ENCODE measurements at regions not wholly inside any gene's neighbourhood (a gene's known extent, or its start where the extent isn't known, plus 50 kb on each side); places are given as distances from the start of the nearest gene placed in this dataset.

- intact Hi-C loops (cut with DNase I): no loop called here
- H3K4me1 ChIP-seq: no peaks in the 10 kb centered on the region
- TF ChIP-seq POLR2A (IDR thresholded peaks at IDR 0.05) (no peak), POLR2AphosphoS5 (IDR thresholded peaks at IDR 0.05; ENCODE audit: insufficient read depth in 1 of 2, low read depth in 1 of 2) (no peak)
- TF ChIP-seq, protein P1, sequence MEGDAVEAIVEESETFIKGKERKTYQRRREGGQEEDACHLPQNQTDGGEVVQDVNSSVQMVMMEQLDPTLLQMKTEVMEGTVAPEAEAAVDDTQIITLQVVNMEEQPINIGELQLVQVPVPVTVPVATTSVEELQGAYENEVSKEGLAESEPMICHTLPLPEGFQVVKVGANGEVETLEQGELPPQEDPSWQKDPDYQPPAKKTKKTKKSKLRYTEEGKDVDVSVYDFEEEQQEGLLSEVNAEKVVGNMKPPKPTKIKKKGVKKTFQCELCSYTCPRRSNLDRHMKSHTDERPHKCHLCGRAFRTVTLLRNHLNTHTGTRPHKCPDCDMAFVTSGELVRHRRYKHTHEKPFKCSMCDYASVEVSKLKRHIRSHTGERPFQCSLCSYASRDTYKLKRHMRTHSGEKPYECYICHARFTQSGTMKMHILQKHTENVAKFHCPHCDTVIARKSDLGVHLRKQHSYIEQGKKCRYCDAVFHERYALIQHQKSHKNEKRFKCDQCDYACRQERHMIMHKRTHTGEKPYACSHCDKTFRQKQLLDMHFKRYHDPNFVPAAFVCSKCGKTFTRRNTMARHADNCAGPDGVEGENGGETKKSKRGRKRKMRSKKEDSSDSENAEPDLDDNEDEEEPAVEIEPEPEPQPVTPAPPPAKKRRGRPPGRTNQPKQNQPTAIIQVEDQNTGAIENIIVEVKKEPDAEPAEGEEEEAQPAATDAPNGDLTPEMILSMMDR (IDR thresholded peaks at IDR 0.05): no peak
- no peak overlapping the region for H3K4me3 ChIP-seq
- no peak overlapping the region for H3K27ac ChIP-seq
- DNase-seq (ENCODE audit: extremely low spot score in 2 of 2): no peak
- H3K9me3 ChIP-seq: no peaks in the 10 kb centered on the region
- no peaks in the 10 kb centered on the region for H3K27me3 ChIP-seq
- no peaks in the 10 kb centered on the region for H3K36me3 ChIP-seq
Measured at GRCh38 chr1:233737341-233737740, 123.4 kb downstream of the KCNK1 start.

DNA sequence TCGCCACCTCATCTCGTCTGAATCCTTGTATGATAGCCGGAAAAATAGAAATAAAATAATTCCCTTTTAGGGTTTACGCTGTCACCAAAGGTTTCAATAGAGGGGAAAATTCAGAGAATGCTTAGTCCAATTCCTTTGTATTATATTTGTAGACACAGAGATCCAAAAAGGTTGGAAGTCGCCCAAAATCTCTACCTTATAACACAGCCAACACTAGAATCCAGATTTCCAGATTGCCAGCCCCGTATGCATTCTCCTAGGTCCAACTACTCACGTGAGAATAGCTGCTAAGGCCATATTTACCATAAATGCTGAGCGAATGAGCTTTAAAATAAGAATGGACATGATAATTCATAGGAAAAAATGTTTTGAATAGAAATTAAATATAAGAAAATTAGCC lies 124.5 kb downstream of the KCNK1 start:
- H3K36me3 ChIP-seq: no peaks in the 10 kb centered on the region
- no peaks in the 10 kb centered on the region for H3K4me1 ChIP-seq
- H3K27ac ChIP-seq: no peak overlapping the region
- no peak for DNase-seq (ENCODE audit: extremely low spot score in 2 of 2)
- H3K9me3 ChIP-seq: no peaks in the 10 kb centered on the region
- no peaks in the 10 kb centered on the region for H3K27me3 ChIP-seq
- intact Hi-C loops (cut with DNase I): no loop called here
- H3K4me3 ChIP-seq: no peak overlapping the region
- TF ChIP-seq, protein P1 (IDR thresholded peaks at IDR 0.05): no peak
- TF ChIP-seq POLR2AphosphoS5 (IDR thresholded peaks at IDR 0.05; ENCODE audit: insufficient read depth in 1 of 2, low read depth in 1 of 2) (no peak), POLR2A (IDR thresholded peaks at IDR 0.05) (no peak)

DNA sequence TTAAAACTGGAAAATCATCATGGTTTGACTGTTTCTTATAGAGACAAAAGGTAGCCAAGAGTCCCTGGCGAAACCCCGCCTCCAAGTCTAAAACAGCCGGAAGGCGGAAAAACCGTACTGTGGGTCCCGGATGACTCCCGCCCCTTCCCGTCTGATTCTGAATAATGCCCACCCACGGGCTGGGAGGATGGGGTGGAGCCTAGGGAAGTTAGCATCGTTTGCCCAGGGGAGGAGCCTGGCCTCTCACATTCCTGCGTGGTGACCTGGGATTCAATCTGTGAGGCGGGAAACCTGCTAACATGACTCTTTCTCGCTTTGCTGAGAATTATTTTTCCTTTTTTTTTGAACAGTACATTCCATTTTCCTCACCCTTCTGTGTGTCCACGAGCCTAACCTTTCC lies 124.9 kb downstream of the KCNK1 start:
- Histone ChIP-seq H3K4me1 (no peaks in the 10 kb centered on the region), H3K27ac (no peak overlapping the region), H3K9me3 (no peaks in the 10 kb centered on the region), H3K27me3 (no peaks in the 10 kb centered on the region), H3K4me3 (no peak overlapping the region), H3K36me3 (no peaks in the 10 kb centered on the region)
- no peak for DNase-seq (ENCODE audit: extremely low spot score in 2 of 2)
- intact Hi-C loops (cut with DNase I): no loop called here
- TF ChIP-seq POLR2AphosphoS5 (IDR thresholded peaks at IDR 0.05; ENCODE audit: insufficient read depth in 1 of 2, low read depth in 1 of 2) (no peak), POLR2A (IDR thresholded peaks at IDR 0.05) (no peak)
- TF ChIP-seq, protein P1 (IDR thresholded peaks at IDR 0.05): no peak

- no peaks in the 10 kb centered on the region for H3K36me3 ChIP-seq
- intact Hi-C loops (cut with DNase I): no loop called here
- TF ChIP-seq, protein P1 (IDR thresholded peaks at IDR 0.05): no peak
- no peak for TF ChIP-seq POLR2A (IDR thresholded peaks at IDR 0.05)
- H3K9me3 ChIP-seq: no peaks in the 10 kb centered on the region
- H3K27me3 ChIP-seq: no peaks in the 10 kb centered on the region
- no peaks in the 10 kb centered on the region for H3K4me1 ChIP-seq
- H3K4me3 ChIP-seq: no peak overlapping the region
- no peak for DNase-seq (ENCODE audit: extremely low spot score in 2 of 2)
- H3K27ac ChIP-seq: no peak overlapping the region
Measured at GRCh38 chr1:233744779-233745513, 131.0 kb downstream of the KCNK1 start.

DNA sequence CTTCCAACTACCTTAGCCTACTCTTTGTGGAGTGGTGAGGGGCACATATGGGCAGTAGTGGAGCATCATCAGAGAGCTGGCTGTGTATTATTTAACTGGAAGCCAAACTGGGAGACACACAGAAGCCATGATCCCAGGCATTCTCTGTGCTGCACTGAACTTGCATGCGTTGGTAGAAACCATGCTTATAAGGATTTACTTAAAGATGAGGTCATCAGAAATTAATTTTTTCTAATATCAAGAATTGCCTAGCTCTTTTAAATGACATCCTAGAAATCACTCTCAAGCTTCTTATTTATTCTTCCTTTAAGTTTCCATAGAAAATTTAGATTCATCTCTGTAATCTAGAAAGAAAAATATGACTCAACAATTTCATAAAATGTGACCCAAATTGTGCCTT lies 136.2 kb downstream of the KCNK1 start:
- intact Hi-C loops (cut with DNase I): no loop called here
- no peaks in the 10 kb centered on the region for H3K4me1 ChIP-seq
- H3K9me3 ChIP-seq: no peaks in the 10 kb centered on the region
- H3K4me3 ChIP-seq: no peak overlapping the region
- DNase-seq (ENCODE audit: extremely low spot score in 2 of 2): no peak
- TF ChIP-seq POLR2A (IDR thresholded peaks at IDR 0.05) (no peak), POLR2AphosphoS5 (IDR thresholded peaks at IDR 0.05; ENCODE audit: insufficient read depth in 1 of 2, low read depth in 1 of 2) (no peak)
- TF ChIP-seq, protein P1 (IDR thresholded peaks at IDR 0.05): no peak
- H3K27me3 ChIP-seq: no peaks in the 10 kb centered on the region
- no peaks in the 10 kb centered on the region for H3K36me3 ChIP-seq
- no peak overlapping the region for H3K27ac ChIP-seq
